HL-60 (cell line): ENCODE measurements at regions not wholly inside any gene's neighbourhood (a gene's known extent, or its start where the extent isn't known, plus 50 kb on each side); places are given as distances from the start of the nearest gene placed in this dataset.

Source experiments
- DNase-seq, 2 experiments: peaks; one replicate each; pipeline ENCODE4 v3.0.0-alpha.2; 2010 to 2020; ENCODE audit warnings: low read depth in 1 of 2, low spot score in 1 of 2
- H3K27ac ChIP-seq: fragments of 250-450 bp; sonication (Bioruptor Pico); replicated peaks from 2 replicates; pipeline ENCODE4 v1.5.1; 2020; ENCODE audit warnings: mild to moderate bottlenecking, moderate library complexity
- H3K27me3 ChIP-seq: fragments of 250-450 bp; sonication (Bioruptor Pico); 2 replicates; pipeline ENCODE4 v1.5.1; 2021; ENCODE audit warnings: mild to moderate bottlenecking, moderate library complexity; ENCODE audit not compliant: insufficient read depth, poor library complexity, severe bottlenecking
- H3K4me3 ChIP-seq: replicated peaks from 2 replicates; pipeline ENCODE4 v1.5.1; 2011; ENCODE audit warnings: mild to moderate bottlenecking, control low read depth, low read length; ENCODE audit not compliant: insufficient read depth
- CTCF ChIP-seq: IDR thresholded peaks from one replicate; pipeline ENCODE4 v1.5.1; 2011; ENCODE audit warnings: low read length, control low read depth, inconsistent platforms; ENCODE audit not compliant: insufficient read depth
- GABPA ChIP-seq: IDR thresholded peaks from 2 replicates; pipeline ENCODE4 v1.6.1; 2012; ENCODE audit warnings: low read depth
- POLR2AphosphoS5 ChIP-seq: IDR thresholded peaks from 2 replicates; pipeline ENCODE4 v1.6.1; 2012; ENCODE audit warnings: low read depth
- SPI1 ChIP-seq: IDR thresholded peaks from 2 replicates; pipeline ENCODE4 v1.6.1; 2012; ENCODE audit warnings: low read depth, mild to moderate bottlenecking, borderline replicate concordance
- TF ChIP-seq, protein P1 (sequence below): IDR thresholded peaks from 2 replicates; pipeline ENCODE4 v1.6.1; 2012; ENCODE audit warnings: low read depth; ENCODE audit not compliant: insufficient replicate concordance

GRCh38 chrX:26873736-26874135 is 589.4 kb downstream of the PPP4R3C start:
- no peaks in the 10 kb centered on the region for H3K27me3 ChIP-seq
- H3K4me3 ChIP-seq: no peak overlapping the region
- TF ChIP-seq, protein P1, sequence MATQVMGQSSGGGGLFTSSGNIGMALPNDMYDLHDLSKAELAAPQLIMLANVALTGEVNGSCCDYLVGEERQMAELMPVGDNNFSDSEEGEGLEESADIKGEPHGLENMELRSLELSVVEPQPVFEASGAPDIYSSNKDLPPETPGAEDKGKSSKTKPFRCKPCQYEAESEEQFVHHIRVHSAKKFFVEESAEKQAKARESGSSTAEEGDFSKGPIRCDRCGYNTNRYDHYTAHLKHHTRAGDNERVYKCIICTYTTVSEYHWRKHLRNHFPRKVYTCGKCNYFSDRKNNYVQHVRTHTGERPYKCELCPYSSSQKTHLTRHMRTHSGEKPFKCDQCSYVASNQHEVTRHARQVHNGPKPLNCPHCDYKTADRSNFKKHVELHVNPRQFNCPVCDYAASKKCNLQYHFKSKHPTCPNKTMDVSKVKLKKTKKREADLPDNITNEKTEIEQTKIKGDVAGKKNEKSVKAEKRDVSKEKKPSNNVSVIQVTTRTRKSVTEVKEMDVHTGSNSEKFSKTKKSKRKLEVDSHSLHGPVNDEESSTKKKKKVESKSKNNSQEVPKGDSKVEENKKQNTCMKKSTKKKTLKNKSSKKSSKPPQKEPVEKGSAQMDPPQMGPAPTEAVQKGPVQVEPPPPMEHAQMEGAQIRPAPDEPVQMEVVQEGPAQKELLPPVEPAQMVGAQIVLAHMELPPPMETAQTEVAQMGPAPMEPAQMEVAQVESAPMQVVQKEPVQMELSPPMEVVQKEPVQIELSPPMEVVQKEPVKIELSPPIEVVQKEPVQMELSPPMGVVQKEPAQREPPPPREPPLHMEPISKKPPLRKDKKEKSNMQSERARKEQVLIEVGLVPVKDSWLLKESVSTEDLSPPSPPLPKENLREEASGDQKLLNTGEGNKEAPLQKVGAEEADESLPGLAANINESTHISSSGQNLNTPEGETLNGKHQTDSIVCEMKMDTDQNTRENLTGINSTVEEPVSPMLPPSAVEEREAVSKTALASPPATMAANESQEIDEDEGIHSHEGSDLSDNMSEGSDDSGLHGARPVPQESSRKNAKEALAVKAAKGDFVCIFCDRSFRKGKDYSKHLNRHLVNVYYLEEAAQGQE: no peak
- no peak for TF ChIP-seq SPI1
- no peak for TF ChIP-seq POLR2AphosphoS5
- no peak for TF ChIP-seq CTCF
- TF ChIP-seq GABPA: no peak
- H3K27ac ChIP-seq: no peak overlapping the region
- no peak for DNase-seq

DNA sequence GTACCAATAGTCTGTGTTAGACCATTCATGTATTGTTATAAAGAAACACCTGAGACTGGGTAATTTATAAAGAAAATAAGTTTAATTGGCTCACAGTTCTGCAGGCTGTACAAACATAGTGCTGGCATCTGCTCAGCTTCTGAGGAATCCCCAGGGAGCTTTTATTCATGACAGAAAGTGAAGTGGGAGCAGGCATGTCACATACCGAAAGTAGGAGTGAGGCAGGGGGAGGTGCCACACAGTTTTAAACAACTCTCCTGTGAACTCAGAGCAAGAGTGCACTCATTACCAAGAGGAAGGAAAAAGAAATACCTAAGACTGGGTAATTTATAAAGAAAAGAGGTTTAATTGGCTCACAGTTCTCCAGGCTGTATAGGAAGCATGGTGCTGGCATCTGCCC is 591.2 kb downstream of the PPP4R3C start:
- Histone ChIP-seq H3K27me3 (no peaks in the 10 kb centered on the region), H3K27ac (no peak overlapping the region), H3K4me3 (no peak overlapping the region)
- TF ChIP-seq CTCF (no peak), POLR2AphosphoS5 (no peak), GABPA (no peak), SPI1 (no peak)
- TF ChIP-seq, protein P1: no peak
- no peak for DNase-seq

DNA sequence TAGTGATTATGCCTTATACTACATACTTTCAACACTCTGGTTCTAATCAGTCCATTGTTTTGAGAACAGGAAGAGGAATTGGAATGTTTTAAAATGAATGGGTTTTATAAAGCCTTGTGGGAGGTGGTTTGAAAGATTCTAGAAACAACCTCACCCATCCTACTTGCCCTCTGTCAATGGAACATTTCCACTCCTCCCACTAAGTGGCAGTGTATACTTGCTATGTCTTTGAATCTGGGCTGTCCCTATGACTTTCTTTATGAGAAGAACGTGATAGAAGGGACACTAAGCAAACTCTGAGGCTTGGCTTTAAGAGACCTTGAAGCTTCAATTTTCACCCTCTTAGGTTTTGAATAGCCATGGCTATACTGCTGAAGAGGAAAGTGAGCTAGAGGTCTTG is 611.2 kb downstream of the PPP4R3C start:
- Histone ChIP-seq H3K27ac (no peak overlapping the region), H3K4me3 (no peak overlapping the region), H3K27me3 (no peaks in the 10 kb centered on the region)
- TF ChIP-seq, protein P1: no peak
- TF ChIP-seq GABPA (no peak), POLR2AphosphoS5 (no peak), SPI1 (no peak), CTCF (no peak)
- no peak for DNase-seq
